Vagina (tissue), 2 donors: ENCODE measurements at regions not wholly inside any gene's neighbourhood (a gene's known extent, or its start where the extent isn't known, plus 50 kb on each side); places are given as distances from the start of the nearest gene placed in this dataset.

ENCODE experiments used
- POLR2A ChIP-seq, 2 donors: fragments of 450-650 bp; IDR thresholded peaks; one replicate each; pipeline ENCODE4 v1.6.1; 2017; ENCODE audit warnings: antibody characterized with exemption in 2 of 2, mild to moderate bottlenecking in 2 of 2, moderate library complexity in 2 of 2
- POLR2AphosphoS5 ChIP-seq, 2 donors: sonication (generic); formaldehyde crosslinking; IDR thresholded peaks; one replicate each; pipeline ENCODE4 v1.9.0; 2017; ENCODE audit warnings: antibody characterized with exemption in 2 of 2, mild to moderate bottlenecking in 2 of 2, low read depth in 1 of 2; ENCODE audit not compliant: insufficient read depth in 1 of 2

GRCh38 chr9:72454871-72455491 lies 66.4 kb upstream of the TMC1 start:
- TF ChIP-seq POLR2A (IDR thresholded peaks at IDR 0.05) (no peak), POLR2AphosphoS5 (IDR thresholded peaks at IDR 0.05; ENCODE audit: insufficient read depth in 1 of 2, low read depth in 1 of 2) (no peak)
